ENCODE measurements at regions not wholly inside any gene's neighbourhood (a gene's known extent, or its start where the extent isn't known, plus 50 kb on each side); places are given as distances from the start of the nearest gene placed in this dataset.

DNA sequence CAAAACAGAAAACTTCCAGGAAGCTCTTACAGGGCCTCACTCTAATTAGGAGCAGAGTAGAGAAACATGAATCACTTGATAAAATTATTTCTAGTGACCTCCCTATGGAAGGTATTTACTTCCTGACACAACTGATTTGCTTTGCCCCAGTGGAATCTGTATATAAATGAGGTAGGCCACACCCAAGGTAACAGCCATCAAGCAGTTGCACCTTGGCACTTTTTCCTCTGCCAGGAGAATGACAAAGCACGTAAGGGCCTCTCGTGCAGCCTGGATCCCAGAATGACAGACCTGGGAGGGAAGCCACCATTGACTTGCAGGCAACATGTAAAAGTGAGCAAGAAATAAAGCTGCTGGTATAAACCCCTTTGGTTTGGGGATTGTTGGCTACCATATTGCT lies 620.0 kb upstream of the SLC39A10 start:
- no peak for DNase-seq

DNA sequence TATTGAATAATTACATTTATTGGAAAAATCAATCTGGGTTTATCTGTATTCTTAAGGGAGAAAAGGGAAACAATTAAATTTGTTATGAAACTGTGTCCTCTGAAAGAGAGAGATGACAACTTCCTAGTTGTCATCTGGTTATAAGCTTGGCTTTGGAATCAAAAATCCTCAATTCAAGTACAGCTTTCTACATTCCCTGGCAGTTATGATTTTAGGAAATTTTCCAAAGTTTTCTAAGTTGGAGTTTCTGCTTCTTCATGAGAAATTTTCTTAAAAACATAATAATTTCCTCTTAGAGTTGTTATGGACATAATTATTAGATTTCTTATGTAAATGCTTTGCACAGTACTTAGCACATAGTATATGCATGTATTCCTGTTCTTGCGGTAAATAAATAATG lies 625.6 kb upstream of the SLC39A10 start:
- DNase-seq, result no peak

DNA sequence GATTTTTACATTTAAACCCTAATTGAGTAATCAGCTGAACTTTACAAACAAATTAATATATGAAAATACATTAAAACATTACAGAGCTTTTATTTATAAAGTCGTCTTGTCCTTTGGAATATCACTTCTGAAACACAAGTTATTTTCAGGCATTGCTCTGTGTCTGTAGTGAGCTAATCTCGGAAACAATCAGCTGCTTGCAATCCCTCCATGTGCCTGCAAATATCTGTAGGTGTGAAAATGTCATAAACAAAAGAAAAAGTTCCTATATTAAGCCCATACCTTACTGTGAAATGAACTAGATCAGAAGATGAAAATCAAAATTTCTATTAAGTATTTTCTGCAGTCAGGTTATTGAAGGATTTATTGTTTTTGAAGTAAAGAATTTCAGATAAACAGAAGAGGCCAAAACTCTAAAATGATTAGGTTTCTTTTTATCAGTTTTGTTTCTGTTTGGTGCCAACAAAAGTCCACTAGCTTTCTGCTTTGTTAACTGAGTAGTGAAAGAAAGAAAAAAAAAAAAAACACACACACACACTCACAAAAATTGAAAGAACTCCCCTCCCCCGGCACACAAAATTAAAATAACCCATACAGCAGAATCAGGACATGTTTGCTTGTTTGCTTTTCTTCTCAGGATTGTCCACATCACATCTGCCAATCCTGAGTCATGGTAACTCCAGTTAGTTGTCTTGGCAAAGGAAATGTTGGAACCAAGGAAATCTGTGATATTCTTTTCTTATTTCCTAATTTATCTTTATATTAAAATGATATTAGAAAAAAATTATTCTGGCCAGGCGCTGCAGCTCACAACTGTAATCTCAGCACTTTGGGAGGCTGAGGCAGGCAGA lies 627.0 kb upstream of the SLC39A10 start:
- no peak for DNase-seq

DNA sequence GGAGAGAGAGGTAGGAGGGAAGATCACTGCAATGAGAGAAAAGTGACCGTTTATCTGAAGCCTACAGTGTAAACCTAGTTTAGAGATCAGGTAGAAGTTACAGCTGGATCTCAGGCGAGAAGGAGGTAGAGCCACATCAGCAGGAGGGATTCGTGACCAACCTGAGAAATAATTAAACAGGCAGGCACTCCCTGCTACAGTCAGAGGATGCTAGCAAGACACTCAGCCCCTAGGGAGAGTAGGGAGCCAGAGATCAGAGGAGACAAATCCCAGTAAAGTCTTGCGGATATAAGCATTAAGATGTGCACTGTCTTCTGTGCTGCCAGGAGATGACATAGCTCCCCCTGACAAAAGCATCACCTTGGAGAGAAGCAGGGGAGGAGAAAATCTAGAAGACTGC lies 629.1 kb upstream of the SLC39A10 start:
- DNase-seq, result no peak

DNA sequence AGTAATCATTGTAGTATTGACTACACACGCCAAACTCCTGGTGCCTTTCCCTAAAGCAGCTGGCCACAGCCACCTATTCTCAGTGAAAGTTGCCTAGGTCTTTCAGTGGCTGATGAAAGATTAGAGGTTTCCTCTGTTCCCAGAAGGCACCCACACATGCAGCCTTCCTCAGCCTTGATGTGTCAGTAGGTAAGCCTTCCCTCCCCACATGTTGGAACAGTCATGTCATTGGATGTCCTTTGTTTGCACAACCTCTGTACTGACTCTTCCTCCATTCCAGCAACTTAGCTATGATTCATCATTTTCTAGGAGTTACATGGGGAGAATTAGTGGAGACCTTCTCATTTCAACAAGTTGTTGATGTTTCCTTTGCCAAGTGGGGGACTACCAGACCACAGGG lies 630.8 kb upstream of the SLC39A10 start:
- no peak for DNase-seq

DNA sequence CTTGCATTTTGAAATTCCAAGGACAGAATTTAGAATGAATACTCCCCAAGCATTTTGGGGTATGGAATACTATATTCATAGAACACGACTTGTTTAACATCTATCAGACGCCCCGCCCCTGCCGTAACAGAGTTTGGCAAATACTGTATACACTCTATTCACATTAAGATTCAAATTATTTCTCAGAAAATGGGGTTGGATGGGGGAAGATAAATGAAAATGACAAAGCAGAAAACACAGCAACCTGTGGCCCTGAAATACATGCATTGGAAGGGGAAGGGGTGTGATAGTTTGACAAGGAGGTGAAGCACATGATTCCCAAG lies 634.6 kb upstream of the SLC39A10 start:
- no peak for DNase-seq

DNA sequence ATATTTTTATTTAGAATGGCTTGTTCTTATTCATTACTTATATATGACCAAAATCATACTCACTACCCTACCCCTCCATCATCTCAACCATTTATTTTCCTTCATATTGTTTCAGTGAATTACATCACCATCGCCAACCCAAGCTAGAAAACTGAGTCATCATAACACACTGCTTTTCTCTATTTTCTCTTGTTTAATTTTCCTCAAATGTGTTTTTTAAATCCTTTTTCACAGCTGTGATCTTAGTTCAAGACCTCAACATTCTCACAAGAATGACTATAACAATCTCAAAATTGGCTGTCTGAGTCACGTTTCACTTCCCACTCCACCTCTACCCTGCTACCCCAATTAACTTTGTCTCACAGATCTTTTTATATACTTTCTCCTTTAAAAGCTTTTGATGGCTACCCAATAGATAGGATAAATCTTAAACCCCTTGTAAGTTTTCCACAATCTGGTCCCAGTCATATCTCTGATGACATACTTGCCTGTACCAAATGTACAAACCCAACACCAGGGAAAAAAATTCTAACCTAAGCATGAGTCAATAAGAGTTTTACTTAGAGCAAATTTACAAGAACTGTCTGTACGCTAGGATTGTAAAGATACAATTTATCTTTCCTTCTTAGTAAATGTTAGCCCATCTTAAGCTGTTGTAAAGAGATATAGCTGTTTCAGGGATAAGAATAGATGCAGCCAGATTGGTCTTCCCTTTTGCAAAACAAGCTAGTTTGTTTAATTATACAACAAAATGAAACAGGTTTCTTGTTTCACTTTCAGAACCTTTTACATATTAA lies 635.1 kb upstream of the SLC39A10 start:
- no peak for DNase-seq

DNA sequence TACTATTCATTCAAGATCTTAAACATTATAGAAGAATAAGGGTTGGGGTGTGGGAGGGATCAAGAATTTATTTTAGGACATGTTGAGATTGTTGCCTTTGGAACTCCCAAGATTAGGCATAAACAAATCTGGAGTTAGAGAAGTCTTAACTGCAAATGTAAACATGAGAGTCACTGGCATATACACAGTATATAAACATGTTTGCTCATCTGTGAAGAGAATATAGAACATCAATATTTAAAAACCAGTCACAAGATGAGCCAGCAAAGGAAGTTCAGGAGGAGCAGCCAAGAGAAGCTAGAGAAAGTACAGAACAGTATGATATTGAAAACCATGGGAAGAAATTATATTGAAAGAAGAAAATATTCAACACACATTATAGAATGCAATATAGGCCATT lies 638.6 kb upstream of the SLC39A10 start:
- no peak for DNase-seq

DNA sequence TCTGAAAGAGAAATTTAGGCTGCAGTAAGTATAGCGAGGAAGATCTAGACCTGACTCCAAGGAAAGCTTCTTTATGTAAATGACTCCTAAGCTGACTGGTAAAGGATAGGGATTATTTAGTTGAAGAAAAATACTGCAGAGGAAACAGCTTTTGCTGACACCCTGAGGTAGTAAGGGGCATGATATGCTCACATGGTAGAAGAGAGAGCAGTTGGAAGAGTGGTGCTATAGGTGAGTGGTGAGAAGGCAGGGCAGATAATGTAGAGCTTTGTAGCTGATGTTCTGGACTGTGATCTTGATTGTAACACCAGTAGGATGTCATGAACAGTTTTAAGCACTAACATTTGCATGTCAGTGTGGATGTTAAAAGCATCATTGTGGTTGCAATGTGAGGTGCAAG lies 639.1 kb upstream of the SLC39A10 start:
- no peak for DNase-seq

DNA sequence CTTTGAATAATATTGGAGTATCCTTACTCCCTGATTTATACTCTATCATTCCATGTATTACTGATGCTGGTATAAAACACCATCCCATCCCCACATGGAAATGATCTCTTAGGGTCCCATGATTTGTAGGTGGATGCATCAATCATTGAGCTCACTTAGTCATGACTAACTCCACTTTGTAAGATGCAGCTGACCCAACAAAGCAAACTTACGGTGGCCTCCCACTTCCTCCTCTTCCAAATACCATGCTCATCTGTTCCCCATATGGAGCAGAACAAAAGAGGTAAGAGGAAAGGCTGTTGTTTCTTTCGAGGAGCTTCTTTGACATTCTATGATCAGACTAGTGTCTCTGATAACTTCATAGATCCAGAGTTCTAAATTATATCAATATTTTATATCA lies 640.2 kb upstream of the SLC39A10 start:
- DNase-seq, result no peak

DNA sequence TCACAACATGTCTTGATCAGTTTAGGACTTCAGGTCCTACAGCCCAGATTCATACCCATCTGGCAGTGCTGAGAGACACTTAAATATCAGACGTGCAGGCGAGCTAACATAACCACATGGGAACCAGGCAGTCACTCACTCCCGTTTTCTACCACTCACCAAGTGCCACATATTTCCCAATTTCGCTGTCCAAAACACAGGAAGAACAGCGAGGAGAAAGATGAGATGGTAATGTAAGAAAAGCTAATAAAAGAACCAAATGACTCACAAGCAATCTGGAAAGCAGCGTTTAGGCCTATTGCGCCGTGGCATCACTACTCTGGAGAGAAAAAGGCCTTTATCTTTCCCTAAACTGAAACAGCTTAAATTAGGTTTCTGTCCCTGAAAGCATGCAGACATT lies 647.8 kb upstream of the SLC39A10 start:
- DNase-seq, result no peak

DNA sequence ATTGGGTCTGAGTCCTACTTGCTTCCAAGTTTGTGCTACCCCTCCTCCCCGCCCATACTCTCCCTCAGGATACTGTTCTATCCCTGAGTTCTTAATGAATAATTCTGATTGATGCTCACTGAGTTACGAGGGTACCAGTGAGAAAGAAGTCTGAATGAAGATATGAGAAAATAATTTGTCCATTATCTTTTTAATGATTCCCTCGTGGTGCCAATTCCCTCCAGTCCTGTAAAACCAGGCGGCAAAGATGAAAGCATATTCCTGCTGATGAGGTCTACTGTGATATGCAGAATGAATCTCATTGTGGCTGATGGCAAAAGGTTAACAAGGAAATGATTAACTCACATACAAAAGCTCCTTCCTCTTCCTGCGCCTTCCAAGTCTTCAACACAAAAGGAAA lies 650.2 kb upstream of the SLC39A10 start:
- DNase-seq, result no peak

DNA sequence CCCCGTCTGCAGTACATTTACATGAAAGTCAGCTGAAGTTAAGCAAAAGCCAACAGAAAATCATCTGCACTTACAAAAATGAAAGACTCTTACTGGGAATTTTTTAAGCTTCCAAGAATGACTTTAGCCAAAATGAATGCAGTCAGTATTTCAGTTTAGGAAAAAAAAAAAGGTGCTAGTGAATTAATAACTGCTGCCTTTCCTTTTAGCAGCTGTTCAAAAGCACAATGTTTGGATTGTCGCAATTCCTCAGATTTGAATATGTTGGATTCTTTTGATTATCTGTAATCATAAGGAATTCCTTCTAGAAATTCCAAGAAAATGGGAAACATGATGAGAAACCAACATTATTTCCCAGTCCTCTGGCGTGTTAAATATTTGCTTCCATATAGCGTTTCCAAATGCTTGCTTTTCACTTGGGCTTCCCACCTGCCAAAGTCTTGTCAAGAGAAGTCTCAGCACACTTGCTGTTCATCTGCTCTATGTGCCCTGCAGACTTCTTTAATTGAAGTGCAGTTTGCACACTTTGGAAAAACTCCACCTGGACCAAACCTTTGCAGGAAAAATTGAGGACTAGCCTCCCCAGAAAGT lies 653.0 kb upstream of the SLC39A10 start:
- DNase-seq, result peak; percentile 64

DNA sequence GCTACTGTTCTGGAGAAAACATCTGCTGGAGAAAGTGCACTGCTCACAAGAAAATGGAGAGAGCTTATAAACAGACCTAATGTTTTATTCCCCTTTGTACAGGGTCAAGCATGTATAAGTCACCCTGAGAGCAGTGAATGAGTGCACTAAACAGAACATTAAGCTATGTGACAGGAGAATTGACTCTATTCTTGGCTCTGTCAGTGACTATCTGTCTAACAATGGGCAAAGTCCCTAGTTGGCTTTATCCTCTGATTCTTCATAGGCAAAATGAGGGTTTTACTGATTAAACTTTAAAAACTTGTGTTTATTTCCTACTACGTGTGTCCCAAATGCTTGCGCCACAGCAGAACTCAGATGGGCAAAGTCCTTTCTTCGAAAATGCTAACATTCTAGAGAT lies 655.1 kb upstream of the SLC39A10 start:
- no peak for DNase-seq

DNA sequence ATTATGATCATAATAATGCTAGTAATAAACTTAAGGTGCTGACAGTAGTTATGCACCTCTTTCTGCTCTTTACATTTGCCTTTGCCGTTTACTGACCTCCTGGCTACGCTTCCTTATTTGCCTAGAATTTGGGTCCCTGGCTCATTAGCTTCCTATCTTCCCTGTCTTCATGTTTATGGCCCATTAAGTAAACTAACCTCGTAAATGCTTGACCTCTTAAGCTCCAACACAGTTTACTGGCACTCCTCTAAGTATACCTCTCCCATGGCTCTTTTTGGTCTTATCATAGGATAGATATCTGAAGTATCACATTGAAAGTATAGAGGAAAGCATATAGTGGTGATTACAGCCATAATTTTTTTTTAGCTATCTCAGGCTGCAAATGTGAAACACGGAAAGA lies 657.3 kb upstream of the SLC39A10 start:
- DNase-seq, result no peak

DNA sequence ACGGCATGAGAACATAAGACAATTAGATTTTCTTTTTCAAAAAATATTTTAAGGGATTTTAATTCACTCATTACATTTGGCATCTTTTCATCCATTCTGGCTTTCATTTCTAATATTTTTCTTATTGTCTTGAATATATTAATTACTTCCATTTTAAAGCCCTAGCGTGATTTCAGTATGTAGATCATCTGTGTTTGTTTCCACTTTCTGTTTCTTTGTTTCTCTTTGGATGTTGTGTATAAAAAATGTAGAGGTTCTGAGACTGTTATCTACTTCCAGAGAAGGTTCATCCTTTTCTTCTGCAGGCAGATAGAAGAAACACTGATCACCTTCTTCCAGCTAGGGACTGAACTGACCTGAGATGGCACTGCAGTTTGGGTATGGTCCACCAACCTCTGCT lies 664.4 kb upstream of the SLC39A10 start:
- no peak for DNase-seq

DNA sequence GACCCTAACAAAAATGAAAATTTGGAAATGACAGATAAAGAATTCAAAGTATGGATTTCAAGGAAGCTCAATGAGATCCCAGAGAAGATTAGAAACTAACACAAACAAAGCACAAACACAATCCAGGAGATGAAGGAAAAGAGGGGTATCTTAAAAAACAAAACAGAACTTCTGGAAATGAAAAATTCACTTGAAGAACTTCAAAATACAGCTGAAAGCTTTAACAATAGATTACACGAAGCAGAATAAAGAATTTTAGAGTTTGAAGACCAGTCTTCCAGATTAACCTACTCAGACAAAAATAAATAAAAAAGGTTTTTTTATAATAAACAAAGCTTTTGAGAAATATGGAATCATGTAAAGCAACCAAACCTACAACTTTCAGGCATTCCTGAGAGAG lies 671.8 kb upstream of the SLC39A10 start:
- no peak for DNase-seq

DNA sequence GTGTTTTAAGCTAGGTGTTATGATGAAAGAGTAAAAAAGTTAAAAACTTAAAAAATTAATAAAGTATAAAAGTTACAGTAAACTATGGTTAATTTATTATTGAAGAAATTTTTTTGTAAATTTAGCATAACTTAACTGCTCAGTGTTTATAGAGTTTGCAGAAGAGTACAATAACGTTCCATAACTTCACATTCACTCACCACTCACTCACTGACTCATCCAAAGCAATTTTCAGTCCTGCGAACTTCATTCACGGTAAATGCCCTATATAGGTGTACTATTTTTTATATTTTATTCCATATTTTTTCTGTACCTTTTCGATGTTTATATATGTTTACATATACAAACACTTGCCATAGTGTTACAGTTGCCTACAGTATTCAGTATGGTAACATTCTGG lies 694.8 kb upstream of the SLC39A10 start:
- no peak for DNase-seq

DNA sequence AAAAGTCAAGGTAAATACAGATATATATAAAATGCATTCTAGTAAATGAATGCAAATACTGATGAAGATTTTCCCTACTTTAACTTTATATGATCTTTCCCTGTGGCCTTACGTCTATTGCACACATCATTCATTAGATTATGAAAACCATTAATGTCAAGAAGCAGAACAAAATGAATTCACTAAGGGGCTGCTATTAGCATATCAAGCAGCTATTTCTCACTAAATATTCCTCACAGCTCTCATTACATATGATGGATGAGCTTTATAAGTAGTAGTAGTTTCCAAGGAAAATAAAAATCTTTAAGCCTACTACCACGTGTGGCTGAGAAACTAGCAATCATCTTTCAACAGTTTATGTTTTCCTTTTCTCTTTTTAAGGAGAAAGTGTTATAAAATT lies 702.8 kb upstream of the SLC39A10 start:
- no peak for DNase-seq

DNA sequence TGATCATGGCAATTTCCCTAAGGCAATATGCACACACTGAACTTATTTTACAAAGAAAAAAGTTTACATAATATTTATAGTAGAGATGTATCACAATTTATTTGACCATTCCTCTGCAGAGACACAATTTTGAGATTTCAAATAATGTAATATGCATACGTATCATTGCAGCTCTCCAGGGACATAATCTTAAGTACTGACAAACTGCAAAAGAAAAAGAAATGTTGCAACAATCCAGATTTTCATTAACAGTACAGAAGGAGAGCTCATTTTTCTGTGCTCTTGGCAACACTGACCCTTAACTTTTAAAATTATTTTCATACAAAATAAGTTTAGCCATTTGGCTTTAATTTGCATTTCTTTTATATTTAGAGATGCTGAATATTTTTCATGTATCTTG lies 710.2 kb upstream of the SLC39A10 start:
- no peak for DNase-seq

DNA sequence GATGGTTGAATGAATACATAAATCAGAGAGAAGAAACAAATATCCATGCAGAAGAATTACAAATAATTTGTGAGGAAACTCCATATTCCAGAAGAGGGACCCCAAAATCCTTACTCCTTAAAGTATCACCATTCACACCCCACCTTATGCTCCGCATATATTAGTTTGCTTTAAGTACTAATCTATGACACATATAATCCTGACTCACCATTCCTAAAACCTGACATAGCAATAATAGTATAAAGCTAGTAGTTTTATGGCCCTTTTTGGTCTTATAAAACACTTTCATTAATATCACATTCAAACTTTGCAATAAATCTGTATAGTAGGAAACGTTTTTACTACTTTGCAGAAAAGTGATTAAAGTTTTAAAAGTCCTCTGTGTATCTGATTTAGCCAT lies 719.0 kb upstream of the SLC39A10 start:
- no peak for DNase-seq

DNA sequence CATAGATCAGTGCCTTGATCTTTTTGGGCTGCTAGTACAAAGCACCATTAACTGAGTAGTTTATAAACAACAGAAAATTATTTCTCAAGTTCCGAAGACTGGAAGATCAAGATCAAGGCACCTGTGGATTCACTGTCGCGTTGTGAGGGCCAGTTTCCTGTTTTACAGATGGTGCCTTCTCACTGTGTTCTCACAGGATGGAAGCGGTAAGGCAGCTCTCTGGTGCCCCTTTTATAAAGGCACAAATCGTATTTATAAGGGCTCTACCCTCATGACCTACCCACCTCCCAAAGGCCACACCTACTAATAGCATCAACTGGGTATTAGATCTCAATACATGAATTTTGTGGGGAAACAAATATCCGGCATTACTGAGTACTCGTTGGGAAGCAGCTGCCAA lies 729.5 kb upstream of the SLC39A10 start:
- DNase-seq, result no peak

DNA sequence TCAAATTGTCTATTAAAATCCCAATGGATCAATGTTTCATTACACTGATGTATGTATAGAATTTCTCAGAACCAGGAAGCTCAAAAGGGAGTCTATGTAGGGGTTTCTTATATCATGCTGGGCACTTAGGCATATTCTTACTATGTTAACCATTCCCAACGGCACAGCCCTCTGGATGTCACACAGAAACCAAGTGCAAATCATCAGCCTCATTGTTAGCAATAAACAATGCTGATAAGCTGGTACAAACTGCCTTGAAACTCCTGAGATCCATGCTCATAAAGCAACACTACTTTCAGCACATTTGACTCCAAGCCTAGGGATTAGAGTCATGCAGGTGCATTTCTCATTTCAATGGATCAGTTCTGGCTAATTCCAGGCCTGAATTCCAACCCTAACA lies 730.2 kb upstream of the SLC39A10 start:
- no peak for DNase-seq

DNA sequence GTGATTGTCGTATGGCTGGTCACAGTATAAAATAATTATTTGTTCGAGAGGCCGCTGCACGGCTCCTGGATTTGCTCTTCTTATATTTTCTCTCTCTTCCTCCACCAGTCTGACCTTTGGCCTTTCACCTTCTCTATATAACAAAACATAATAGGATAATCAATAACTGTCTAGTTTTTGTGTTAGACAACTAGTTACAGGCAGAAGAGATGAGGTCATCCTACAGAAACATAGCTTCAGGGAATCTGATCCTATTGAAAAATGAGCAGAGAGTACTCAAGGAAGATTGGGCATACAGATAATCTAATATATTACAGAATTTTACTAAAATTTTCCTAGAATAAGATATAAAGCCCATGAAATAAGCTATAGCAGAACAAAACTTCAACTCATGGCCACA lies 731.3 kb upstream of the SLC39A10 start:
- no peak for DNase-seq
